ENCODE measurements at regions not wholly inside any gene's neighbourhood (a gene's known extent, or its start where the extent isn't known, plus 50 kb on each side); places are given as distances from the start of the nearest gene placed in this dataset.

- H3K9me3 Mint-ChIP-seq: peaks cover 6 to 8% of the 10 kb centered on the region in 2 donors
Observed at GRCh38 chr18:34624551-34624950, 85.5 kb upstream of the DTNA start.

DNA sequence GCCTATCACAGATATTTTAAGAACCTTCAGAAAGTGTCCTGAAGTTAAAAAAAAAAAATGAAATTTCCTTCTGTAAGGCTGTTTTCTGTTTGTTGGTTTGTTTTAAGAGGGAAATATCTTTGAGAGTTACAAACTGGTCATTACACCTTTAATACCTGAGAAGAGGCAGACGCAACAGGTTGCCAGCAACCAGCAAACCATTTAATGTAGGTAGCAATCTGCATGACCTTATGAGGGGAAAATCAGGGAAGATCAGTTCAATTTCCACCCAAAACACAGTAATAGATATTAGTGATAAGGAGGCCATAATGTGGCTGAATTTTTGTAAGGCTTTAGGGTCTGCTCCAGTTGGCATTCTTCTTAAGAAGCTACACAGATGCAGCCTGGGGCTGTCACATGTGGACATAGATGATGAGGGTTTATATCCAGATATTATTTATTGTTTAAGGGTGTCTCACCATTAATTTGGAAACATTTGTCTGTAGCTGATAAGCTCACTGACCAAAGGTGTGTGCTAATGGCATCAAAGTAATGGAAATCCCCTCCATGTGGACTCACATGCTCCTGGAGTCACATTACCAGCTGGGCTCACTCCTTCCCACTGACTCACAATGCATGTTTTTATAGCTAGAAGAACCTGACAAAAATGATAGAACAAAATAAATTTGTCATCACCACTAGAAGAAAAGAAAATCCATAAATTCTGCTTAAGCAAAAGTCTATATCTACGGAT is 83.5 kb upstream of the DTNA start:
- ATAC-seq (no peak), DNase-seq (ENCODE audit: low spot score in 2 of 2) (no peak)
- no peaks in the 10 kb centered on the region for H3K9me3 Mint-ChIP-seq
- H3K27ac Mint-ChIP-seq: no peak overlapping the region
- no peaks in the 10 kb centered on the region for H3K36me3 Mint-ChIP-seq

More at GRCh38 chr18:34624551-34624950, 85.5 kb upstream of the DTNA start:
- peaks cover 0 to 5% of the 10 kb centered on the region in 2 donors for H3K36me3 Mint-ChIP-seq
- H3K27ac Mint-ChIP-seq: no peak overlapping the region
- DNase-seq (ENCODE audit: low spot score in 2 of 2): no peak
- ATAC-seq: no peak

DNA sequence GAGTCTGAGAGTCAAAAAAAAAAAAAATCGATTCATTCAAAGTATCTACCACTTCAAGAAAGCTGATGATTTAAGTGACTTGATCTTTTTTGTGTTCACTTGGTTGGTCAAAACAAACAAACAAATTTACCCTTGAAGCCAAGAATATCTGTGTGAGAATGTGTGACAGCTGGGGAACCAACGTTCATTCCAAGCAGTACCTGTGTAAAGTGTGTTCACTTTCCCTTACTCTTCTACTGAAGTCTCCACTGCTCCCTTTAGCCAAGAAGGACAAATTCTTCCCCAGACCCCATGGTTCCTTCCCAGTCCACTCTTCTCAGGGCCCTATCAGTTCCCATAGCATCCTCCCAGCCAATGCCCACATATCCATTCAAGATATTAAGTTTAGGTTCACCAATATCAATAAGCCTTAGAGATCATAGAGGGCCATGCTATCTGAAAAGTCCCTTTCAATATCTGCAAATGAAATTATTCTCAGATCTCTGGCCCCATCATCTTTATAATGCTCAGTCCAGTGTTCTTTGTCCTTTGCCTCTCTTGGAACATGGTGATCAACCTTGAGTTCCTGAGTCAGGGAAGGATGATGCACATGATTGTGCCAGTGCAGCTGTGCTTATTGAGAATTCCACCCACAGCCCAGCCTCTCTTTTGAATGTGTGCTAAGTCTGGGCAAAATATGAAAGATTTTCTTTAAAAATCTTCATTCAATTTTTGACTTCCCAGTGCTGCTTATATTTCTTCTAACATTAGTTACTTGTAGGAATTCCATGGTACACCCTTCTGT is 82.8 kb upstream of the DTNA start:
- DNase-seq (ENCODE audit: low spot score in 2 of 2) (no peak), ATAC-seq (no peak)
- Mint-ChIP-seq H3K9me3 (no peaks in the 10 kb centered on the region), H3K27ac (no peak overlapping the region), H3K36me3 (no peaks in the 10 kb centered on the region)

DNA sequence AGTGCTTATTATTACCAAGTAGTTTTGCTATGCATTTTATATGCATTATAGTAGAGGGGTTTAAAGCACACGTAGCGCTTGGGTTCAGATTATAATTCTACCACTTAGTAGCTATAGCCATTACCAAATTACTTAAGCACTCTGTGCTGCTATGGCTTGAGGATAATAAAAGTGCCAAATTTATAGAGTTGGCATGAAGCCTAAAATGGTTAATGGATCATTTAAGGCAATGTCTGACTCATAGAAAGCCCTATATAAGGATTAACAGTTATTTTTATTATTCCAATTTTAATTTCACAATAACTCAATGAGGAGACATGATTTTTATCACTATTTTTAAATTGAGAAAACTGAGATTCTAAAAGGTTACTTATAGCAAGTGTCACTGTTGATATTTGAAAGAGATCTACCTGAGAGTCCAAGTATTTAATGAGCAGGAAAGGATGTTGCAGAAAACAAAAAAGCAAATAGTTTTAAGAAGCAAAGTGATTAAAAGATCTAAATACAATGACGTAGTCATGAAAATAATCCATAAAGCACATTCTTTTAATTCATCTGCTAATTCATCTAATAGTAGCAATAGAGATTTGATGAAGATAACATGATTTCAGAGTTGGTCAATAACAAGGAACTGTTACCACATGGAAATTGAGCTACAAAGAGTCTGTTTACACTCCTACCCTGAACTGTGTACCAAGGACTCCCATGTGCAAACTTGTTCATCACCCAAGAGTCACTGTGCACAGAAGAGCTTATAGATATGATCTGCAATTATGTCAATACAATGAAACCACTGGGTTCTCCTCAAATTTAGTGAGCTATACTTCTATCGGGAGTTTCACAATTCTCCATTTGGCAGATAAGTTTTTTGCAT is 78.8 kb upstream of the DTNA start:
- H3K9me3 Mint-ChIP-seq: no peaks in the 10 kb centered on the region
- H3K27ac Mint-ChIP-seq: no peak overlapping the region
- DNase-seq (ENCODE audit: low spot score in 2 of 2): no peak
- ATAC-seq: no peak
- no peaks in the 10 kb centered on the region for H3K36me3 Mint-ChIP-seq

DNA sequence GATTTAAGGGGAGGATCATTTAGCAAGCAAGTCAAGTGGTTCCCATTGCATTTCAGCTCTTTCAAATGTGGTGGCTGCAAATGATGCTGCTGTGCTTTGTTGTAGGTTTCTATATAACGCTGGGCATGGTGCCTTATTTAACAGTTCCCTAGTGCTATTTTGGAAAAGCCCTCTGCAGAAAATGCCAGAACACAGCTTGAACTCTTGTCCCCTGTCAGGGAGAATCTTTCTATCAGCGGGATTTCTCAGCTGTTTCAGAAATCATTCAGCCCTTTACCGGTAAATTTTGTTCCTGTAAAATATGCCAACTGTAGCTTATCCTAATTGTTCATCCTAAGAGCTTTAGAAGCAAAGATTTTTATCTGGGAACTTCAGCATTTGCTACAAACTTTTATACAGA is 77.8 kb upstream of the DTNA start:
- Mint-ChIP-seq H3K36me3 (no peaks in the 10 kb centered on the region), H3K9me3 (no peaks in the 10 kb centered on the region), H3K27ac (no peak overlapping the region)
- DNase-seq (ENCODE audit: low spot score in 2 of 2) (no peak), ATAC-seq (no peak)

DNA sequence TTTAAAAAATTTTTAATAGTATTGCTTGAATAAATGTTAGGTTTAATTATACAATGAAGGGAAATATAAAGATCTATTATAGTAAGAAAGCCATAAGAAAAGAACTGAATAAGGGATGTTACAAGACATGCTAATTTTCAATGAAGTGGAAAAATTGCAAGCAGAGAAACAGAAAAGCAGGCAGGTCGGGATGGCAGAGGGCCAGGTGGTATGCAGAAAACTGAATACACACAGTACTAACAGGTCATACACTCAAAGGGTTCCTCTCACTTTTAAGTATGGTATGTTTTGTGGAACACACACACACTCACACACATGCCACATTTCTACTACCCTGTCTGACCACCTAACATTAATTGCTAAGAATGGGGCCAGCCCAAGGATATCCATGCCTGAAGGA is 76.7 kb upstream of the DTNA start:
- no peak for ATAC-seq
- DNase-seq (ENCODE audit: low spot score in 2 of 2): no peak
- Mint-ChIP-seq H3K36me3 (no peaks in the 10 kb centered on the region), H3K27ac (no peak overlapping the region), H3K9me3 (no peaks in the 10 kb centered on the region)

GRCh38 chr18:34637094-34637801 is 72.8 kb upstream of the DTNA start:
- Mint-ChIP-seq H3K36me3 (no peaks in the 10 kb centered on the region), H3K9me3 (no peaks in the 10 kb centered on the region), H3K27ac (no peak overlapping the region)
- no peak for DNase-seq (ENCODE audit: low spot score in 2 of 2)
- ATAC-seq: no peak

DNA sequence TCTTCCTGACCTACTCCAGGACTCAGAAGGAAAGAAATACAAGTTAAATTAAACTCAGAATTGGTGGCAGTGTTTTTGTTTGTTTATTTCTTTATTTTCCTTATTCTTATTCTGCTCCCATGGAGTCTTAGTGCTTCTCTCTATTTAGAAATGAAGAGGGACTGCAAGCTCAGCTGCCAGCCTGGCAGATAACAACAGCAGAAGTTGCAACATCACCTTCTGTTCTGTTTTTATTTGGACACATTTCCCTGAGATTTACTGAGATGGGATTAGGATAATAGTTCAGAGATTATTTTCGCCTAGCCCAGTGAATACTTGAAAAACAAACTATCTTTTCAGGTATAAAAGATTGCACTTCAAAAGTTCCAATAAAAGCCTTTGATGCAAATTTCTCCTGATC is 70.4 kb upstream of the DTNA start:
- no peaks in the 10 kb centered on the region for H3K36me3 Mint-ChIP-seq
- no peak overlapping the region for H3K27ac Mint-ChIP-seq
- DNase-seq (ENCODE audit: low spot score in 2 of 2) (no peak), ATAC-seq (no peak)
- no peaks in the 10 kb centered on the region for H3K9me3 Mint-ChIP-seq

GRCh38 chr18:34640276-34640675 is 69.8 kb upstream of the DTNA start:
- H3K27ac Mint-ChIP-seq: no peak overlapping the region
- no peaks in the 10 kb centered on the region for H3K36me3 Mint-ChIP-seq
- H3K9me3 Mint-ChIP-seq: no peaks in the 10 kb centered on the region
- ATAC-seq: no peak
- no peak for DNase-seq (ENCODE audit: low spot score in 2 of 2)

DNA sequence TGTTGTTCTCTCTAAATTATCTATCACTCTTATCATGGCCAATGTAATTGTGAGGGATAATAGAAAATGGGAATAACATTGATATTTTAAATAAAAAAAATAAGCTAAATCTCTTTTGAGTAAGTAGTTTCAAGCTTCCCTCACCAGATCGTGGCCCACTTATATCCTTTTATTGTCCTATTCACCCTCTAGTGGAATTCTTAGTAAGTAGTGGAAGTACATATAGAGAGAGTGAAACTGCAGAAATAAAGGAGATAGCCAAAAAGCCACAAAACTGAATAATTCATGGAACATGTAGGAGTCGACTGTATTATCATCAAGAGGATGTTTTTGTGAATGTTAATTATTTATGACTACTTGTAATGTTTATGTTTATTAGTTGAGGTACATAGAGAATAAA is 66.1 kb upstream of the DTNA start:
- DNase-seq (ENCODE audit: low spot score in 2 of 2) (no peak), ATAC-seq (no peak)
- Mint-ChIP-seq H3K9me3 (no peaks in the 10 kb centered on the region), H3K27ac (no peak overlapping the region), H3K36me3 (no peaks in the 10 kb centered on the region)

DNA sequence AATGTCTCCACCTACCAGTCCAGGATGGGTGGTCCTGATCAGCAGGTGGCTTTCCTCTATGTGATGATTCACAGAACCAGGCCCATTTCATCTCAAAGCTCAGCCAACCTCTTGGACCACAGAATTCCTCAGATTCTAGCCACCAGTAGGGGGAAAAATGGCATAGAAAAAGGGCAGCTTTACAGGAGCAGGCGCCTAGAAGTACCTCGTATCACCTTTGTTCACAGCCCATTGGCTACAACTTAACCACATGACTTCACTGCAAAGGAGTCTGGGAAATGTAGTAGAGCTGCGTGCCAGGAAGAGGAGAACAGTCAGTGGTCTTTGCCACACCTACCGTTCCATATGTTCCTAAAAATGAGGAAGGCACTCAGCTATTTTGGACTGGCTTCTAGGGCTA is 62.8 kb upstream of the DTNA start:
- DNase-seq (ENCODE audit: low spot score in 2 of 2) (no peak), ATAC-seq (no peak)
- H3K27ac Mint-ChIP-seq: no peak overlapping the region
- H3K9me3 Mint-ChIP-seq: no peaks in the 10 kb centered on the region
- H3K36me3 Mint-ChIP-seq: no peaks in the 10 kb centered on the region

DNA sequence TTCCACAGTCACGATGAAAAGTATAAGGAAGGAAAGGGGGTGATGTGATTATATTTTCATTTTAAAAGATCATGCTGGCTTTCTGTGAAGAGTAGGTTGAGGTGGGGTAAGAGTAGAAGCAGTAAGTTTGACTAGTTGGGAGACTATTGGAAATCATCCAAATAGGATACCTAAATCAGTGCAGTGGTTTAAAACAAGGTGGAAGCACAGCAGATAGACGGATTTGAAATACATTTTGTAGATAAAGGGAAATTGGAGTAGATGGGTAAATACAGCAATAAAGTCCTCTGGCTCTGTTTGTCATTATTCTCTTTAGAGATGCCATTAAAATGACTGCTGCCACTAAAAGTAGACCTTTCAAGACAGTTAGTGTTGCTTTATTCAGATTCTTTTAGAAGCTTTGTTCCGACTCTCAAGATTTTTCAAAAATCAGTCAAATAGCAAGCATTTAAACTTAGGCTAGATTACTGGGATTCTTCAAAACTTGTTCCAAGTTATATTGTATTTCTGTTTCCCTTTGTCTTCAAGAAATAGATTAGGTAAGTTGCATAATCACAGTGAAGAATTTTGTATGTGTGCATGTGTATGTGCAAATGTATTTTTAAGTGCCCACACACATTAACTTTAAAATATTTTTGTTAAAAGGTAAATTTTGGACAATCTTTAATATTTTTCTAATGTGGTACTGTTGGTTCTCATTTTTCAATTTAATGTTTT is 61.7 kb upstream of the DTNA start:
- no peak for DNase-seq (ENCODE audit: low spot score in 2 of 2)
- no peak for ATAC-seq
- H3K27ac Mint-ChIP-seq: no peak overlapping the region
- H3K9me3 Mint-ChIP-seq: no peaks in the 10 kb centered on the region
- no peaks in the 10 kb centered on the region for H3K36me3 Mint-ChIP-seq

GRCh38 chr18:34649080-34649479 is 61.0 kb upstream of the DTNA start:
- H3K9me3 Mint-ChIP-seq: no peaks in the 10 kb centered on the region
- H3K27ac Mint-ChIP-seq: no peak overlapping the region
- ATAC-seq (no peak), DNase-seq (ENCODE audit: low spot score in 2 of 2) (no peak)
- H3K36me3 Mint-ChIP-seq: no peaks in the 10 kb centered on the region

GRCh38 chr18:34650121-34650545 is 60.0 kb upstream of the DTNA start:
- Mint-ChIP-seq H3K36me3 (no peaks in the 10 kb centered on the region), H3K9me3 (no peaks in the 10 kb centered on the region), H3K27ac (no peak overlapping the region)
- ATAC-seq (no peak), DNase-seq (ENCODE audit: low spot score in 2 of 2) (no peak)

DNA sequence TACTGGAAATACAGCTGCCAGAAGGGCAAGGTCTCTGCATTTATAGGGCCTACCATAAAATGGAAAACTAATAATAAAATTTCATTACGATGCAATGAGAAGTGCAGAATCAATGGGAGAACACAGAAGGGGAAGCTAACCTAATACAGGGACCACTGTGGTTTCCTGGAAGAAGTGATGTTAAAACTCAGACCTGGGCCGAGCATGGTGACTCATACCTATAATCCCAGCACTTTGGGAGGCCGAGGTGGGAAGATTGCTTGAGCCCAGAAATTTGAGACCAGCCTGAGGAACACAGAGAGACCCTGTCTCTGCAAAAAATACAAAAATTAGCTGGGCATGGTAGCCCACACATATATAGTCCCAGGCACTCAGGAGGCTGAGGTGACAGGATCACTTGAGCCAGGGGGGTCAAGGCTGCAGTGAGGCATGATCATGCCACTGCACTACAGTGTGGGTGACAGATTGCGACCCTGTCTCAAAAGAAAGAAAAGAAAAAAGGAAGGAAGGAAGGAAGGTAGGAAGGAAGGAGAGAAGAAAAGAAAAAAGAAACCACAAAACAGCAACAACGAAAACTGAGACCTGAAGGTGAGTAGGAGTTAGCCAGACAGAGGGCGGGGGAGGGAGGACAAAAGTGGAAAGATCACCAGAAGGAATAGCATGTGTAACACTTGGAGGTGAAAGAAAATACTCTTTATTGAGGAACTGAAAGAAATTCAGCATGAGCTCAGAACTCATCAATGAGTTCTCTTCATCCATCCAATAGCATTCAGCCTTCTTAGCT is 58.3 kb upstream of the DTNA start:
- ATAC-seq (no peak), DNase-seq (ENCODE audit: low spot score in 2 of 2) (no peak)
- no peaks in the 10 kb centered on the region for H3K9me3 Mint-ChIP-seq
- H3K36me3 Mint-ChIP-seq: no peaks in the 10 kb centered on the region
- H3K27ac Mint-ChIP-seq: no peak overlapping the region

Data from activated naive CD4-positive, alpha-beta T cell treated with anti-CD3 and anti-CD28 coated beads, Interleukin-2, amount 50 U/mL, for 72 hours (primary cell).